GM12878 (cell line): ENCODE measurements at regions not wholly inside any gene's neighbourhood (a gene's known extent, or its start where the extent isn't known, plus 50 kb on each side); places are given as distances from the start of the nearest gene placed in this dataset.

Experiments used
- ATAC-seq: fragments of 200-7000 bp; cut with Tn5 transposase; 3 replicates; pipeline ENCODE4 v1.9.1; 2020; ENCODE audit warnings: mild to moderate bottlenecking, moderate library complexity
- BruUV-seq: library from RNA; stranded (reverse); fragments of 400-500 nt; replicated peaks from 2 replicates; lab custom pipeline; 2021; lab: Mats Ljungman, UMichigan
- CTCF ChIA-PET: fragments of 300-600 bp; sonication (Branson Sonifier 250); formaldehyde crosslinking; extraction: SDS; loops from one replicate; lab custom pipeline; 2021; ENCODE audit warnings: inconsistent platforms; lab: Yijun Ruan, JAX
- POLR2A ChIA-PET: fragments of 350-600 bp; formaldehyde crosslinking; extraction: SDS; loops from one replicate; lab custom pipeline; 2021; ENCODE audit warnings: inconsistent platforms; lab: Charles Lee
- RAD21 ChIA-PET: fragments of 300-600 bp; sonication (Branson Sonifier 250); formaldehyde crosslinking; loops from one replicate; lab custom pipeline; 2023; ENCODE audit warnings: antibody characterized with exemption; ENCODE audit not compliant: unreplicated experiment; lab: Charles Lee
- SMC1A ChIA-PET: fragments of 300-600 bp; sonication (Branson Sonifier 250); formaldehyde crosslinking; loops from one replicate; lab custom pipeline; 2023; ENCODE audit not compliant: unreplicated experiment, uncharacterized antibody; lab: Charles Lee
- DNase-seq: peaks from one replicate; pipeline ENCODE4 v3.0.0-alpha.2; 2011; ENCODE audit warnings: low read depth, low spot score
- FAIRE-seq: peaks from 3 replicates; lab custom pipeline; 2011; peaks lifted over from hg19 to GRCh38; lab: Jason Lieb, UNC
- H2AFZ ChIP-seq: 2 replicates; pipeline ENCODE4 v1.6.0; 2011; ENCODE audit warnings: low read depth, low read length, control low read depth; ENCODE audit not compliant: control insufficient read depth
- H3K27ac ChIP-seq: 2 replicates; pipeline ENCODE4 v1.5.1; 2011; ENCODE audit warnings: control low read depth; ENCODE audit not compliant: control insufficient read depth, insufficient read depth
- H3K27me3 ChIP-seq, 2 experiments: replicated peaks in 1 of 2; 2 replicates each; pipeline versions ENCODE4 v1.6.0 to v1.6.1; 2011; ENCODE audit warnings: low read length in 1 of 2; ENCODE audit not compliant: control insufficient read depth in 2 of 2, insufficient read depth in 2 of 2
- H3K36me3 ChIP-seq, 2 experiments: 2 replicates each; pipeline ENCODE4 v1.5.1; 2011; ENCODE audit warnings: low read length in 1 of 2; ENCODE audit not compliant: control insufficient read depth in 2 of 2, insufficient read depth in 2 of 2
- H3K4me1 ChIP-seq: 2 replicates; pipeline ENCODE4 v1.6.1; 2011; ENCODE audit warnings: mild to moderate bottlenecking, low read length, moderate library complexity, mixed read lengths; ENCODE audit not compliant: control insufficient read depth, insufficient read depth
- H3K4me2 ChIP-seq: 2 replicates; pipeline ENCODE4 v1.6.0; 2011; ENCODE audit warnings: control low read depth; ENCODE audit not compliant: control insufficient read depth, insufficient read depth
- H3K4me3 ChIP-seq: fragments of 200-600 bp; sonication (generic); 2 replicates; pipeline ENCODE4 v1.5.1; 2016
- H3K79me2 ChIP-seq: 2 replicates; pipeline ENCODE4 v1.6.0; 2011; ENCODE audit warnings: low read length; ENCODE audit not compliant: control insufficient read depth, insufficient read depth
- H3K9ac ChIP-seq: 2 replicates; pipeline ENCODE4 v1.8.0; 2011; ENCODE audit warnings: low read length, control low read depth, mixed read lengths; ENCODE audit not compliant: control insufficient read depth, insufficient read depth
- H3K9me3 ChIP-seq: replicated peaks from 3 replicates; pipeline ENCODE4 v1.5.1; 2011; ENCODE audit warnings: mild to moderate bottlenecking, low read length; ENCODE audit not compliant: control insufficient read depth, insufficient read depth
- H4K20me1 ChIP-seq: 2 replicates; pipeline ENCODE4 v1.6.0; 2011; ENCODE audit not compliant: control insufficient read depth, insufficient read depth
- BRCA1 ChIP-seq: IDR thresholded peaks from 2 replicates; pipeline ENCODE4 v1.6.1; 2011; ENCODE audit warnings: low read depth, low read length, improper control_type of control experiment
- CHD1 ChIP-seq: IDR thresholded peaks from 2 replicates; pipeline ENCODE4 v1.6.1; 2012; ENCODE audit warnings: low read depth, low read length, improper control_type of control experiment
- FOXM1 ChIP-seq: IDR thresholded peaks from 2 replicates; pipeline ENCODE4 v1.6.1; 2012; ENCODE audit warnings: low read depth, mild to moderate bottlenecking, inconsistent platforms, low read length, moderate library complexity
- IKZF2 ChIP-seq, 2 experiments: fragments of 450-650 bp; IDR thresholded peaks; 2 replicates each; pipeline ENCODE4 v1.6.1; 2017; ENCODE audit warnings: mild to moderate bottlenecking in 2 of 2, moderate library complexity in 2 of 2
- NR2F1 ChIP-seq: fragments of 450-650 bp; conservative IDR thresholded peaks from 2 replicates; pipeline ENCODE4 v1.6.1; 2017; ENCODE audit warnings: mild to moderate bottlenecking
- PBX3 ChIP-seq: IDR thresholded peaks from 2 replicates; pipeline ENCODE4 v1.6.1; 2011; ENCODE audit warnings: mild to moderate bottlenecking, low read depth, low read length, moderate library complexity; ENCODE audit not compliant: insufficient replicate concordance
- STAT1 ChIP-seq: fragments of 450-650 bp; conservative IDR thresholded peaks from 2 replicates; pipeline ENCODE4 v1.6.1; 2014; ENCODE audit warnings: antibody characterized with exemption, mild to moderate bottlenecking
- ZSCAN29 ChIP-seq: fragments of 450-650 bp; IDR thresholded peaks from 2 replicates; pipeline ENCODE4 v1.6.1; 2017; ENCODE audit warnings: mild to moderate bottlenecking, moderate library complexity
- WGBS: methylation state at CpG from one replicate; pipeline ENCODE4 v1.1.6; 2016; ENCODE audit warnings: low lambda C conversion rate; ENCODE audit not compliant: insufficient replicate concordance, insufficient coverage; ENCODE audit errors: missing lambda C conversion rate; 5-methylcytosine and 5-hydroxymethylcytosine counted together
- in situ Hi-C: fragments of 300-500 bp; cut with MboI; formaldehyde crosslinking; loops from 9 replicates; pipeline ENCODE4 v1.14.3; 2018; ENCODE audit warnings: mixed read lengths
- intact Hi-C: fragments of 100-400 bp; cut with micrococcal nuclease; formaldehyde crosslinking; loops from one replicate; pipeline ENCODE4 v1.14.2; 2022; ENCODE audit not compliant: unreplicated experiment
- TF ChIP-seq, protein P1 (sequence below): fragments of 450-650 bp; conservative IDR thresholded peaks from 2 replicates; pipeline ENCODE4 v1.6.1; 2017; ENCODE audit warnings: mild to moderate bottlenecking, moderate library complexity

DNA sequence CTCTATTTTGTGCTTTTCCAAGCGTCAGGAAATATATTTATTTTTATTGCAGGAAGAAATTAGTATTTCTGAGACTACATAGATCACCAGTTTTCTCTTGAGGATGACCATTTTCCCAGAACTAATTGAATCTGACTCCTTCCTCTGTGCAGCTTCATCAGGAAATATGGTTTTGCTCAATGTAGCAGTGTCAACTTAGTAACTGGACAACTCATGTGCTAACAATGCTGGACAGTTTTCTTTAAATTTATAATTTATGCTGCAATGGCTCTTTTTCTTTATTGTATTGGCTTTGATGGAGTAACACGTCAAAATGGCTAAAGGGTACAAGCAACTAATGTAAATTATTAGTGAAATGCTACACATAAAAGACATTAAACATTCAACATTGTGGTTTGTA, 531.5 kb downstream of the ANKRD50 start:
- Histone ChIP-seq H3K4me2 (no peak overlapping the region), H4K20me1 (no peaks in the 10 kb centered on the region), H3K27me3 (no peaks in the 10 kb centered on the region), H3K79me2 (no peaks in the 10 kb centered on the region), H3K4me3 (no peak overlapping the region), H3K36me3 (no peaks in the 10 kb centered on the region), H3K9ac (no peak overlapping the region), H2AFZ (no peak overlapping the region), H3K27ac (no peak overlapping the region), H3K4me1 (no peaks in the 10 kb centered on the region), H3K9me3 (no peaks in the 10 kb centered on the region)
- WGBS = 0% methylated on average over 2 of the region's 2 CpGs
- FAIRE-seq (no peak), ATAC-seq (no peak), DNase-seq (no peak)
- in situ Hi-C loops = no loop called here
- CTCF ChIA-PET = no interaction called here
- BruUV-seq = no TSS peak
- no peak for TF ChIP-seq BRCA1
- TF ChIP-seq, protein P1, sequence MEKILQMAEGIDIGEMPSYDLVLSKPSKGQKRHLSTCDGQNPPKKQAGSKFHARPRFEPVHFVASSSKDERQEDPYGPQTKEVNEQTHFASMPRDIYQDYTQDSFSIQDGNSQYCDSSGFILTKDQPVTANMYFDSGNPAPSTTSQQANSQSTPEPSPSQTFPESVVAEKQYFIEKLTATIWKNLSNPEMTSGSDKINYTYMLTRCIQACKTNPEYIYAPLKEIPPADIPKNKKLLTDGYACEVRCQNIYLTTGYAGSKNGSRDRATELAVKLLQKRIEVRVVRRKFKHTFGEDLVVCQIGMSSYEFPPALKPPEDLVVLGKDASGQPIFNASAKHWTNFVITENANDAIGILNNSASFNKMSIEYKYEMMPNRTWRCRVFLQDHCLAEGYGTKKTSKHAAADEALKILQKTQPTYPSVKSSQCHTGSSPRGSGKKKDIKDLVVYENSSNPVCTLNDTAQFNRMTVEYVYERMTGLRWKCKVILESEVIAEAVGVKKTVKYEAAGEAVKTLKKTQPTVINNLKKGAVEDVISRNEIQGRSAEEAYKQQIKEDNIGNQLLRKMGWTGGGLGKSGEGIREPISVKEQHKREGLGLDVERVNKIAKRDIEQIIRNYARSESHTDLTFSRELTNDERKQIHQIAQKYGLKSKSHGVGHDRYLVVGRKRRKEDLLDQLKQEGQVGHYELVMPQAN = no peak
- no peak for TF ChIP-seq FOXM1
- TF ChIP-seq ZSCAN29 = no peak
- POLR2A ChIA-PET = no interaction called here
- RAD21 ChIA-PET = no interaction called here
- intact Hi-C loops = no loop called here
- SMC1A ChIA-PET = no interaction called here

GRCh38 chr4:124183231-124183630, 529.3 kb downstream of the ANKRD50 start:
- ChIA-PET POLR2A (no interaction called here), CTCF (no interaction called here), RAD21 (no interaction called here), SMC1A (no interaction called here)
- no peak overlapping the region for H2AFZ ChIP-seq
- in situ Hi-C loops (no loop called here), intact Hi-C loops (no loop called here)
- H3K9ac ChIP-seq = no peak overlapping the region
- no peaks in the 10 kb centered on the region for H4K20me1 ChIP-seq
- H3K4me2 ChIP-seq = no peak overlapping the region
- no peaks in the 10 kb centered on the region for H3K9me3 ChIP-seq
- H3K79me2 ChIP-seq = no peaks in the 10 kb centered on the region
- no peak for ATAC-seq
- no peaks in the 10 kb centered on the region for H3K27me3 ChIP-seq
- no peak overlapping the region for H3K27ac ChIP-seq
- BruUV-seq = no TSS peak
- no peak for FAIRE-seq
- WGBS = 42% methylated on average over 2 of the region's 2 CpGs
- DNase-seq = no peak
- no peak overlapping the region for H3K4me3 ChIP-seq
- H3K36me3 ChIP-seq = no peaks in the 10 kb centered on the region
- no peaks in the 10 kb centered on the region for H3K4me1 ChIP-seq
- TF ChIP-seq NR2F1 (no peak), PBX3 (no peak), IKZF2 (IDR thresholded peaks at IDR 0.05) (no peak), CHD1 (no peak), STAT1 (no peak)
